IMR-90 (cell line): ENCODE measurements at regions not wholly inside any gene's neighbourhood (a gene's known extent, or its start where the extent isn't known, plus 50 kb on each side); places are given as distances from the start of the nearest gene placed in this dataset.

Source experiments
- CEBPB ChIP-seq: IDR thresholded peaks from 2 replicates; pipeline ENCODE4 v1.6.1; 2012; ENCODE audit warnings: low read depth, low read length, improper control_type of control experiment
- FOS ChIP-seq: fragments of 150-350 bp; IDR thresholded peaks from 2 replicates; pipeline ENCODE4 v1.6.1; 2016; ENCODE audit warnings: low read depth, low read length
- MAFK ChIP-seq: IDR thresholded peaks from 2 replicates; pipeline ENCODE4 v1.6.1; 2012; ENCODE audit warnings: low read depth, low read length, improper control_type of control experiment
- MAZ ChIP-seq: IDR thresholded peaks from 2 replicates; pipeline ENCODE4 v1.6.1; 2012; ENCODE audit warnings: low read depth, mild to moderate bottlenecking, low read length, improper control_type of control experiment, moderate library complexity, borderline replicate concordance
- MXI1 ChIP-seq: IDR thresholded peaks from 2 replicates; pipeline ENCODE4 v1.6.1; 2012; ENCODE audit warnings: low read depth, mild to moderate bottlenecking, low read length, moderate library complexity, borderline replicate concordance
- POLR2A ChIP-seq: IDR thresholded peaks from 2 replicates; pipeline ENCODE4 v1.6.1; 2012; ENCODE audit warnings: mild to moderate bottlenecking, low read depth, low read length
- RAD21 ChIP-seq: IDR thresholded peaks from 2 replicates; pipeline ENCODE4 v1.6.1; 2012; ENCODE audit warnings: low read length, improper control_type of control experiment
- RFX5 ChIP-seq: IDR thresholded peaks from 2 replicates; pipeline ENCODE4 v1.8.0; 2012; ENCODE audit warnings: low read depth, mild to moderate bottlenecking, low read length, moderate library complexity
- TF ChIP-seq, protein P1 (sequence below): conservative IDR thresholded peaks from 2 replicates; pipeline ENCODE4 v1.5.1; 2012; ENCODE audit warnings: mild to moderate bottlenecking, low read depth, low read length, improper control_type of control experiment
- TF ChIP-seq, protein P2 (sequence below): fragments of 150-350 bp; IDR thresholded peaks from 2 replicates; pipeline ENCODE4 v1.6.1; 2017; ENCODE audit warnings: mild to moderate bottlenecking, antibody characterized with exemption, low read length, low read depth
- TF ChIP-seq, protein P3 (sequence below): fragments of 150-350 bp; IDR thresholded peaks from 2 replicates; pipeline ENCODE4 v1.6.1; 2016; ENCODE audit warnings: low read depth, mild to moderate bottlenecking, low read length, moderate library complexity, borderline replicate concordance

DNA sequence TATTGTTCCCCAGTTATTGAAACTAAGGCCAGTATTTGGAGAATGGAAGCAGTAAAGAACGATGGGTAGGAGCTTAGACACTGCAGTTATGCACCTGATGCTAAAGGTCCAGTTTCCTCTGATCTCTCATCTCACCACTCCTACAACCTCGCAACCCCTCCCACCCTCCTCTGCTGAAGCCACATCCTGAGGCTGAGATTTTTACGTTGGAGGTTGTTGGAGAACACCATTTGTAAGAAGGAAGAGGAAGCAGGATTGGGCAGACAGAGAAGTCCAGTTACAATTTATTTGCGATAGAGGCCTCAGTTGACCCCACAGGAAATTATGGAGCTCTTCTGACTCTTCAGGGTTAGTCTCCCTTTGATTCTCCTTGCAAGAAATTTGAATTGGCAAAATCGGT, 54.3 kb upstream of the NDUFV2 start:
- TF ChIP-seq, protein P1, sequence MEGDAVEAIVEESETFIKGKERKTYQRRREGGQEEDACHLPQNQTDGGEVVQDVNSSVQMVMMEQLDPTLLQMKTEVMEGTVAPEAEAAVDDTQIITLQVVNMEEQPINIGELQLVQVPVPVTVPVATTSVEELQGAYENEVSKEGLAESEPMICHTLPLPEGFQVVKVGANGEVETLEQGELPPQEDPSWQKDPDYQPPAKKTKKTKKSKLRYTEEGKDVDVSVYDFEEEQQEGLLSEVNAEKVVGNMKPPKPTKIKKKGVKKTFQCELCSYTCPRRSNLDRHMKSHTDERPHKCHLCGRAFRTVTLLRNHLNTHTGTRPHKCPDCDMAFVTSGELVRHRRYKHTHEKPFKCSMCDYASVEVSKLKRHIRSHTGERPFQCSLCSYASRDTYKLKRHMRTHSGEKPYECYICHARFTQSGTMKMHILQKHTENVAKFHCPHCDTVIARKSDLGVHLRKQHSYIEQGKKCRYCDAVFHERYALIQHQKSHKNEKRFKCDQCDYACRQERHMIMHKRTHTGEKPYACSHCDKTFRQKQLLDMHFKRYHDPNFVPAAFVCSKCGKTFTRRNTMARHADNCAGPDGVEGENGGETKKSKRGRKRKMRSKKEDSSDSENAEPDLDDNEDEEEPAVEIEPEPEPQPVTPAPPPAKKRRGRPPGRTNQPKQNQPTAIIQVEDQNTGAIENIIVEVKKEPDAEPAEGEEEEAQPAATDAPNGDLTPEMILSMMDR, result no peak
- no peak for TF ChIP-seq RAD21
- TF ChIP-seq POLR2A, result no peak
- TF ChIP-seq MXI1, result no peak
- TF ChIP-seq RFX5, result no peak
- no peak for TF ChIP-seq FOS
- TF ChIP-seq, protein P2, sequence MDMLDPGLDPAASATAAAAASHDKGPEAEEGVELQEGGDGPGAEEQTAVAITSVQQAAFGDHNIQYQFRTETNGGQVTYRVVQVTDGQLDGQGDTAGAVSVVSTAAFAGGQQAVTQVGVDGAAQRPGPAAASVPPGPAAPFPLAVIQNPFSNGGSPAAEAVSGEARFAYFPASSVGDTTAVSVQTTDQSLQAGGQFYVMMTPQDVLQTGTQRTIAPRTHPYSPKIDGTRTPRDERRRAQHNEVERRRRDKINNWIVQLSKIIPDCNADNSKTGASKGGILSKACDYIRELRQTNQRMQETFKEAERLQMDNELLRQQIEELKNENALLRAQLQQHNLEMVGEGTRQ, result no peak
- TF ChIP-seq MAFK, result no peak
- no peak for TF ChIP-seq CEBPB
- TF ChIP-seq MAZ, result no peak
- TF ChIP-seq, protein P3, sequence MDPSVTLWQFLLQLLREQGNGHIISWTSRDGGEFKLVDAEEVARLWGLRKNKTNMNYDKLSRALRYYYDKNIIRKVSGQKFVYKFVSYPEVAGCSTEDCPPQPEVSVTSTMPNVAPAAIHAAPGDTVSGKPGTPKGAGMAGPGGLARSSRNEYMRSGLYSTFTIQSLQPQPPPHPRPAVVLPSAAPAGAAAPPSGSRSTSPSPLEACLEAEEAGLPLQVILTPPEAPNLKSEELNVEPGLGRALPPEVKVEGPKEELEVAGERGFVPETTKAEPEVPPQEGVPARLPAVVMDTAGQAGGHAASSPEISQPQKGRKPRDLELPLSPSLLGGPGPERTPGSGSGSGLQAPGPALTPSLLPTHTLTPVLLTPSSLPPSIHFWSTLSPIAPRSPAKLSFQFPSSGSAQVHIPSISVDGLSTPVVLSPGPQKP, result no peak
